ENCODE measurements at regions not wholly inside any gene's neighbourhood (a gene's known extent, or its start where the extent isn't known, plus 50 kb on each side); places are given as distances from the start of the nearest gene placed in this dataset.

DNA sequence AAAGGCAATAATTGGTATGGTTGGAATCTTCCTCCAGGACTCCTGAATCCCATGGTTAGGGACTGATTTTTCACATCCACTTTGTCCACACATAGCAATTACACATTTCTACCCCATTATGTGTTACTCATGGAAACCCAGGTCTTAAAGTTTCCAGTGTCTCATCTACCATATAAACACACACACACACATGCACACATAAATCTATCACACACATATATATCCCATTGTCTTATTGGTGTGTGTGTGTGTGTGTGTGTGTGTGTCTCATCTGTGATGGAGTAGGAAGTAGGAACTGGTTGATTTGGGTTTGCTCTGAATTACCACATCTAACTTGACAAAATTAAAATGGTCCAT, 525.4 kb downstream of the FUT8 start:
- intact Hi-C loops (cut with DNase I), result no loop called here
- DNase-seq (ENCODE audit: low spot score), result no peak
- H3K27me3 ChIP-seq (replicated peaks; ENCODE audit: insufficient read depth), result no peaks in the 10 kb centered on the region
- TF ChIP-seq, protein P1, sequence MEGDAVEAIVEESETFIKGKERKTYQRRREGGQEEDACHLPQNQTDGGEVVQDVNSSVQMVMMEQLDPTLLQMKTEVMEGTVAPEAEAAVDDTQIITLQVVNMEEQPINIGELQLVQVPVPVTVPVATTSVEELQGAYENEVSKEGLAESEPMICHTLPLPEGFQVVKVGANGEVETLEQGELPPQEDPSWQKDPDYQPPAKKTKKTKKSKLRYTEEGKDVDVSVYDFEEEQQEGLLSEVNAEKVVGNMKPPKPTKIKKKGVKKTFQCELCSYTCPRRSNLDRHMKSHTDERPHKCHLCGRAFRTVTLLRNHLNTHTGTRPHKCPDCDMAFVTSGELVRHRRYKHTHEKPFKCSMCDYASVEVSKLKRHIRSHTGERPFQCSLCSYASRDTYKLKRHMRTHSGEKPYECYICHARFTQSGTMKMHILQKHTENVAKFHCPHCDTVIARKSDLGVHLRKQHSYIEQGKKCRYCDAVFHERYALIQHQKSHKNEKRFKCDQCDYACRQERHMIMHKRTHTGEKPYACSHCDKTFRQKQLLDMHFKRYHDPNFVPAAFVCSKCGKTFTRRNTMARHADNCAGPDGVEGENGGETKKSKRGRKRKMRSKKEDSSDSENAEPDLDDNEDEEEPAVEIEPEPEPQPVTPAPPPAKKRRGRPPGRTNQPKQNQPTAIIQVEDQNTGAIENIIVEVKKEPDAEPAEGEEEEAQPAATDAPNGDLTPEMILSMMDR (IDR thresholded peaks at IDR 0.05), result no peak
- no peak for TF ChIP-seq POLR2A (IDR thresholded peaks at IDR 0.05)
- H3K4me1 ChIP-seq (replicated peaks), result no peaks in the 10 kb centered on the region
- no peak overlapping the region for H3K4me3 ChIP-seq
- no peaks in the 10 kb centered on the region for H3K9me3 ChIP-seq
- H3K36me3 ChIP-seq, result no peaks in the 10 kb centered on the region
- H3K27ac ChIP-seq, result no peak overlapping the region

DNA sequence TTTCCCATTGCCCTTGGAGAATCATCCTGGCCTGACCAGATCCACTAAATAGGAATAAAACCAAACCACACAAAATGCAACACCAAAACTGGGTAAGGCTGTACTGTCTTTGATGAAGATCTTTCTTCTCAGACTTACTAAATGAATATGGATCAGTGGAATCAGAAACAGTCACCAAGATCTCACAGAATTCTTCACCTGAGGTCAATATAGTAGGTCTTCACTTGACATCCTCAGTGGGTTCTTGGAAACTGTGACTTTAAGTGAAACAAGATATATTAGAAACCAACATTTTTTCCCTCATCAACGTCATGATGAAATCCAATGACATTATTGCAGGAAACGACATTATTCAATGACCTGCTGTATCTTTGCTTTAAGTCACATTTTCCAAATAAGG, 526.2 kb downstream of the FUT8 start:
- Histone ChIP-seq H3K27me3 (replicated peaks; ENCODE audit: insufficient read depth) (no peaks in the 10 kb centered on the region), H3K4me1 (replicated peaks) (no peaks in the 10 kb centered on the region), H3K27ac (no peak overlapping the region), H3K36me3 (no peaks in the 10 kb centered on the region), H3K4me3 (no peak overlapping the region), H3K9me3 (no peaks in the 10 kb centered on the region)
- 64% methylated on average over 2 of the region's 2 CpGs for WGBS
- no peak for TF ChIP-seq POLR2A (IDR thresholded peaks at IDR 0.05)
- no peak for TF ChIP-seq POLR2AphosphoS5 (IDR thresholded peaks at IDR 0.05)
- TF ChIP-seq, protein P1 (IDR thresholded peaks at IDR 0.05), result no peak
- DNase-seq (ENCODE audit: low spot score), result no peak
- intact Hi-C loops (cut with DNase I), result no loop called here

DNA sequence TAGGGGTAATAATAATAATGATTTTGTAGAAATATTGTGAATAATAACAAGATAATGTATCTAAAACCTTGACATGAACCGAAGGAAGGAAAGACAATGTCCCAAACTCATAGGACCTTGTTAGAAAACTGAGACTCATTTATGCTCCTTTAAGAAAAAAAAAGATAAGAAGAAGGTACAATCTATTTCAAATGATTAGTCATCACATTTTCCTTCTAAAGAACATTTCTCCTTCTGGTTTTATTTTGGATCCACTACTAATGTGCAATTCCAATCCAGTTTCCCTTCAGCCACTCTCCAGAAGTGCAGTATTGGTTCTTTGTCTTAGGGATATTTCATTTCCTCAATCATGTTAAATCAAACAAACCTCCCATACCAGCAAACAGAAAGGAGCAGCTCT, 526.7 kb downstream of the FUT8 start:
- no peak for DNase-seq (ENCODE audit: low spot score)
- no peak overlapping the region for H3K4me3 ChIP-seq
- H3K4me1 ChIP-seq (replicated peaks), result no peaks in the 10 kb centered on the region
- intact Hi-C loops (cut with DNase I), result no loop called here
- no peaks in the 10 kb centered on the region for H3K9me3 ChIP-seq
- WGBS, result 82% methylated on average over 1 of the region's 1 CpG
- TF ChIP-seq POLR2AphosphoS5 (IDR thresholded peaks at IDR 0.05), result no peak
- TF ChIP-seq, protein P1 (IDR thresholded peaks at IDR 0.05), result no peak
- H3K27me3 ChIP-seq (replicated peaks; ENCODE audit: insufficient read depth), result no peaks in the 10 kb centered on the region
- no peak overlapping the region for H3K27ac ChIP-seq
- no peaks in the 10 kb centered on the region for H3K36me3 ChIP-seq

DNA sequence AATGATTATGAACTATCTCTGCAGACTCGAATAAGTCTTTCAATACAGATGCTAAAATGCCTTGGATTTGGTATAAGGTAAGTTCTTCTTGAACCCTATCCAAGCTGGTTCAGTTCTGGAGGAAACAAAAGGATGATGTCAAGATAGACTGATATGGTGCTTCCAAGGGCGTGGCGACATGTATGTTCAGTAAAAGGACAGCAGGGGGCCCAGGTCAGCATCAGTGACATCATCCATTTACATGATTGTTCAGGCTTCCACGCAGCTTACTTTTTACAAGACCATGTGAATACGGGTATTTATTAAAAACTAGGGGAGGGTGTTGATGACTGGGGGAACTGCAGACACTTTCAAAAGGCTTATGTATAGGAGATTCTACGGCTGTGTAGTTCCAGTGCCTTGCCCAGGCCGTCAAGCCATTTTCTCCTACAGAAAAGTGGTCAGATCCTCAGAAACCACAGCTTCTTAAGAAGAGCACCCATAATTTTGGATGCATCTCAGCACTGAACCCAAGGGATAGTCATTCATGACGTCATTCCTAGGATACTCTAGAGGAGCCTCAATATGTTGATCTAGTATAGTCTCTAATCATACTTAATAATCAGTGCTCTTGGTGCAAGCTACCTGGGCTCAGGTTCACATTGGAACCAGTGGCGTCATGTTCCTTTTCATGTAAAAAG, 527.7 kb downstream of the FUT8 start:
- H3K4me3 ChIP-seq, result no peak overlapping the region
- no peak overlapping the region for H3K27ac ChIP-seq
- no peaks in the 10 kb centered on the region for H3K4me1 ChIP-seq (replicated peaks)
- no peaks in the 10 kb centered on the region for H3K9me3 ChIP-seq
- WGBS, result 74% methylated on average over 9 of the region's 9 CpGs
- no peak for TF ChIP-seq POLR2A (IDR thresholded peaks at IDR 0.05)
- TF ChIP-seq, protein P1 (IDR thresholded peaks at IDR 0.05), result no peak
- TF ChIP-seq POLR2AphosphoS5 (IDR thresholded peaks at IDR 0.05), result no peak
- no peaks in the 10 kb centered on the region for H3K27me3 ChIP-seq (replicated peaks; ENCODE audit: insufficient read depth)
- DNase-seq (ENCODE audit: low spot score), result no peak
- no peaks in the 10 kb centered on the region for H3K36me3 ChIP-seq
- intact Hi-C loops (cut with DNase I), result no loop called here

DNA sequence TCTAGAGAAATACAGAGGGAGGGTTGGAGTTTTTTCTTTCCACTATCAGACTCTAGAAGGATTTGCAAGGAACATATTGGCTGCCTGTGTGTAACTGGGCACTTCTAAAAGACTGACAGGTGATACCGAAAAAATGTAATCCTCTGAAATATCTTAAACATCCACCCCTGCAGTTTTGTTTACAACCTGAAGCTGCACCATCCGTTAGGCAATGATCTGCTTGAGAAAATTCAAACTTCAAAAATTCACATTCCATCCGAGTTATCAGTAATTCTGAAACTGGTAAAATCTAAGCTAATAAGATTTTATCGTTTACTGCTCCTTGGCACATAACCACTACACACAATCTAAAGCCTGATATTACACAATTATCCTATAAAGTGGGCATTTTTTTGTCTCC, 528.6 kb downstream of the FUT8 start:
- H3K27me3 ChIP-seq (replicated peaks; ENCODE audit: insufficient read depth), result no peaks in the 10 kb centered on the region
- no peak for DNase-seq (ENCODE audit: low spot score)
- intact Hi-C loops (cut with DNase I), result no loop called here
- TF ChIP-seq POLR2AphosphoS5 (IDR thresholded peaks at IDR 0.05), result no peak
- no peak overlapping the region for H3K4me3 ChIP-seq
- no peak overlapping the region for H3K27ac ChIP-seq
- no peaks in the 10 kb centered on the region for H3K36me3 ChIP-seq
- WGBS, result 30% methylated on average over 4 of the region's 4 CpGs
- H3K4me1 ChIP-seq (replicated peaks), result no peaks in the 10 kb centered on the region
- no peaks in the 10 kb centered on the region for H3K9me3 ChIP-seq
